ENCODE measurements at regions not wholly inside any gene's neighbourhood (a gene's known extent, or its start where the extent isn't known, plus 50 kb on each side); places are given as distances from the start of the nearest gene placed in this dataset.

DNA sequence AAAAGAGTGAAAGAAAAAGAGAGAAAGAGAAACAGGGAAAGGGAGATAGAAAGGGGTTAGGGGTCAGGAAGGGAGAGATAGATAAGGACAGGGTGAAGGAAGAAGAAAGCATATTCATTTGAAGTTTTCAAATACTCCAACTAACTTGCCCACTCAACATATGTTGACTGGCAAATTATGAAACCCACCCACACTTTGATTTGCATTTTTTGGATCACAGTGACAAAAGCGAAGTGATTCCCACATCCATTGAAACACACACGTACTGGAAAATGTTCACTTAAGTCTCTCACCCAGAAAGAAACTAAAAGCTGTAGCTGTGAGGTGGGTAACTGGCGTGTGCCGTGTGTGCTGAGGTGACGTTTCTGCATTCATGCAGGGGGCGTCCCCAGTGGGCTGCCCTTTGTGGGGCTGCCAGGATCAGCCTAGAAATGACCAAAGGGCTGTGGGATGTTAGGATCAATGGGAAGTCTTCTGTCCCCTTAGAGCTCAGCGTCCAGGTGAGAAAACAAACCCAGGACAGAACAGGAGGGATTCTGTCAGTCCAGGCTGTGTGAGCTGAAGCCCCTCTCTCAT, 134.9 kb upstream of the ADARB2 start:
- intact Hi-C loops (cut with DNase I) = no loop called here
- no peak for DNase-seq
- no peak for ATAC-seq

DNA sequence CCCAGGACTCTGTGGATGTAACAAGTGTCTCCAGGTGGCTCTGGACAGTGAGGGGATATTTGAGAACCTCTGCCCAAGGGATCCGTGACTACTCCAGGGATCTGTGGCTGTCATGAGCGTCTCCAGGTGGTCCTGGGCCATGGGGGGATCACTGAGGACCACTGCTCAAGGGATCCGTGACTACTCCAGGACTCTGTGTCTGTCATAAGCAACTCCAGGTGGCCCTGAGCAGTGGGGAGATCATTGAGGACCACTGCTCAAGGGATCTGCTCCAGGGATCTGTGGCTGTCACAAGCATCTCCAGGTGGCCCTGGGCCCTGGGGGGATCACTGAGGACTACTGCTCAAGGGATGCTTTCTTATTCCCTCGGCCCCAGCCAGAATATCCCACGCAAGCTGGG, 133.2 kb upstream of the ADARB2 start:
- ATAC-seq (no peak), DNase-seq (no peak)
- intact Hi-C loops (cut with DNase I) = no loop called here

DNA sequence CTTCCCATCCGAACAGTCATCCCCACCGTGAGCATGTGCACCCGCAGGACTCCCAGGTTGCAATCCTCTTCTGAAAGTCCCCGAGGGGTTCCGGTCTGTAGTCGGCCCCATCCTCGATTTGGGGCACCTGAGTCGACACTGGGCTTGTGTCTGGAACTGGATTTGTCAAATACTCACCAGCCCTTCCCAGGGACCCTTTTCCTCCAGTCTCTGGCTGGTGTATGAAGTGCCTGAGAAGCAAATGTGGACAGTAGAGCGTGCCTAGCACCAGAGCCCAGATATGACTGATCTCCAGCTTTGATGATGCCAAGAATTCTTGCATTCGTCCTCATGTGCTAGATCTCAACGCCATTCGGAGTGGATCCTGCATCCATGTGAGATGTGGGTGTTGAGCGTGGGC, 132.5 kb upstream of the ADARB2 start:
- ATAC-seq (no peak), DNase-seq (no peak)
- intact Hi-C loops (cut with DNase I) = no loop called here

DNA sequence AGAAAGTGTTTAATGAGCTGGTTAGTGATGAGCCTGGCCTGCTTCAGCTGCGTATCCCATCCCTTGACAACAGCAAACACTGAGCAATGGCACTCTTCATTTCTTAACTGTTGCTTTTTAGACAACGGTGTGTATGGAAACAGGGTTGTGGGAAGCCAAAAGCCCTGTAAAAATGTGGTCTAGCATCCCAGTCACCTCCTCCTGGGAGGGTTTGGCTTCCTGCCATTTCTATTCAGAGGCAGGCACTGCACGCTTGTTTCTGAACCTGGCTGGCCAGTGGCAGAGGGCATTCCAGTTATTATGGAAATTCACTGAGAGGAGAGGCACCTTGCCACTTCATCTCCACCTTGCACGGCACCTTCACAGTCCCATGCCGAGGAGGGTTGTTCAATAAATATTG, 123.0 kb upstream of the ADARB2 start:
- no peak for ATAC-seq

DNA sequence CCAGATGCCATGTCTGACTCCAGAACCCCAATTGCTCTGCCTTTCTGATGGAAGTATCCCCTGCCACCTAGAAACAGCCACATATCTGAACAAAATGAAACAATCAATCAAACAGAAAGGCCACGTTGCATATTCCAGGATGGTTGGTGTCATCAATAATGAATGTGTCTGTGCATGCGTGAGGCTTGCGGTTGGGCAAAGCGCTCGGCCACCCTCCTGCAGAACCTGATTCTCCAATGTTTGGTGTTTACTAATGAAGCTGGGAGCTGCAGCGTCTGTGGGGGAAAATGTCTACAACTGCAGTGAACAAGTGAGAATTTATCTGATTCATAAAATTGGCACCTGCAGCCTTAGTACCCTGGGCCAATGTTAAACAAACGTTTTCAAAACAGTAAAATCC, 121.2 kb upstream of the ADARB2 start:
- no peak for DNase-seq
- intact Hi-C loops (cut with DNase I) = no loop called here
- ATAC-seq = no peak

More for the DNA sequence above, 123.0 kb upstream of the ADARB2 start:
- no peak for DNase-seq
- intact Hi-C loops (cut with DNase I) = no loop called here

DNA sequence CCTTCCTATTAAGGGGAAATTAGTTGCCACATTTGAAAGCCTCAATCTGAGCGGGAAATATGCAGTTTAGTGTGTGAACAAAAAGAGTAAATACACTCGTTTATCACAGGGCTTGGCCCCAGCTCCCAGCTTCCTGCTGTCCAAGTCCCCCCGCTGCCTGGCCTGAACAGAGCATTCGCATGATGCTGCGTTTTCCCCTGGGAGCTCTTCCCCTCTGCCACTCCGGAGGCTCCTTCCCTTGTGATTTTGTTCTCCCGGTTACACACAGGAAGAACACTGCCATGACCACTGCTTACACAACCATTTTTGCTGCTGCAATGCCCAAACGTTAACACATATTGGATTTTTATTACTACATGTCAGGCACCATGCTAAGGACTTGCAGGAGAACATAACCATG, 120.7 kb upstream of the ADARB2 start:
- no peak for DNase-seq
- ATAC-seq = no peak
- intact Hi-C loops (cut with DNase I) = no loop called here

DNA sequence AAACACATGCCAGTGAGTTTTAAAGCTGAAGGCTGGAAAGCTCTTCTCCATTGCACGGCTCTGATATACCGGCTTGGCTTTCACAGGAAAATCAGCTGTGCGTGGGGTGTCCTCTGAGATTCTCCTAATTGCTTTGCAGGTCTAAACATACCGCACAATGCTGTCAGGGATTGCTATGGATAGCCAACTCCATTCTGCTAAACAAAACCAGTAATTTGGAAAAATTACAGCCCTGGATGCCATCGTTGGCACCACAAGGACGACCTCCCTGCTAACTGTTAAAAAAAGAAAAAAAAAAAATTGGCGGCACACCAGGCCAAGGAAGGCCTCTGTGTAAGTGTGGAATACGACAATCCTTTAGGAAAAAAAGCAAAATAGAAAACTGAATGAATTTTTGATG, 118.6 kb upstream of the ADARB2 start:
- intact Hi-C loops (cut with DNase I) = no loop called here
- DNase-seq = no peak
- no peak for ATAC-seq

DNA sequence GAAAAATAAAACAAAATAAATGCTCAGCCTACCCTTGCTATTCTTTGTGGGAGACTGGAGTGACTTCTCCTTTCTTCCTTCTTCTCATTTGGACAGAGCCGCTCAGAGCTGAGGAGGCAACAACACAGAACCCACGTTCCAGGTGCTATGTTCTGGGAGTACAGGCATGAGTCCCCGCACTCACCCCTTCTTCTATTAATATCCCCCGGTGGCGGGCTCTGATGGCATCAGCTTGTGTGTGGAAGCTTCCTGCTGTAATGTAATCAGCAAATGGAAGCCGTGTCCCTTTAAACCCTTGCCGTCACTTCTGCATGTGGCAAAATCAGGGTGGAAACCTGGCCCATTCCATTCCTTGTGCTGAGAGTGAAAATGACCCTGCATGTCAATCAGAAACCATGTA, 116.9 kb upstream of the ADARB2 start:
- ATAC-seq = no peak
- intact Hi-C loops (cut with DNase I) = no loop called here
- no peak for DNase-seq

DNA sequence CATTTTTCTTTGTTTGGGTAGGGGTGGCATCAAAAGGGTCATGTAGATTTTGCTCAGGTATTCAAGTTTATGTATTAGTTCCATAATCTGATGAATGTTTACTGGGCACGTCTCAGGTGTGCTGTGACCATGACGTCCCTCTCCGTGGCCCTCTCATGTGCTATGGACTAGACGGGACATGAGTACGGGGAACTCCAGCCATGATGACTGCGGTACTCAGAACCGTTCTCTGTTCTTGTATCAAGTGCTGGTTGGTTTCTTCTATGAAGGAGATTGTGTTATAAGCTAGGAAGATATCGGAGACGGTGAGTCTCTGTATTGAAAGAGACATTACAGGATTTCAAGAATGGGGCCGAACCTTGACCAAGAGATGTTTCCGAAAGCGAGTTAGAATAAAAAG, 116.5 kb upstream of the ADARB2 start:
- ATAC-seq (no peak), DNase-seq (no peak)
- intact Hi-C loops (cut with DNase I) = no loop called here

DNA sequence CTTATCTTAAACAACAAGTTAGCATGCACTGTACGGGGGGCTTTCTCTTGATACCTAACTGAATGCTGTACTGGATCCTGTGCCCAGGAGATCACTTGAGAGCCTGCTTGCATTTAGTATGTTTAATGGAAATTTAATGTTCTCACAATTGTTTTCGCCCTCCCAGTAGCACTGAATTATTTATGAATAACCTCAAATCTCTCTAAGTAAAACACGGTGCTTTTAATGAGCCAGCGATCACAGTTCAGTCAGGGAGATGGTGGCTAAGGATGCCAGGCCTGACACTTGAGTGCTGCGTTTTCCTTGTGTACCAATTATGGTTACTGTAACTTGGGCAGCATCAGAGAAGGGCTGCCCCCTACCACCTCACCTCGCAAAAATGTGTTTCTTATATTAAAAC, 115.5 kb upstream of the ADARB2 start:
- ATAC-seq (no peak), DNase-seq (no peak)
- intact Hi-C loops (cut with DNase I) = no loop called here

DNA sequence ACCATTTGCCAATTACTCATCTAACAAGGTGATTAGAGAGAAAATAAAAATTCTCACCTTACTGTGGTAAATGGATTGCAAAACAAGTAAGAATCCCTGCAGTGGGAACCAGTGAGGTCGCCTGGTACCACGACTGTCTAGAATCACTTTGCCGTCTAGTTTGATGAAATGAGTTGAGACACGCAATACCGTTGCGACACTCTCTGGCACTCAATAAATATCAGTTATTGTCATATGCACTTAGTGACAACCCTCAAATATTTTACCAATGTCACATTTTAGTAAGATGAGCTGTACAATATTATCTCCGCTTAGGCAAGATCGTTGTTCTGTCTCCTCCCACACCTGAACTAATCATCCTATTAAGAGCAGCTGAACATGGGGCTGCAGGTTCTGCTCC, 114.4 kb upstream of the ADARB2 start:
- ATAC-seq = no peak
- intact Hi-C loops (cut with DNase I) = no loop called here
- DNase-seq = no peak

DNA sequence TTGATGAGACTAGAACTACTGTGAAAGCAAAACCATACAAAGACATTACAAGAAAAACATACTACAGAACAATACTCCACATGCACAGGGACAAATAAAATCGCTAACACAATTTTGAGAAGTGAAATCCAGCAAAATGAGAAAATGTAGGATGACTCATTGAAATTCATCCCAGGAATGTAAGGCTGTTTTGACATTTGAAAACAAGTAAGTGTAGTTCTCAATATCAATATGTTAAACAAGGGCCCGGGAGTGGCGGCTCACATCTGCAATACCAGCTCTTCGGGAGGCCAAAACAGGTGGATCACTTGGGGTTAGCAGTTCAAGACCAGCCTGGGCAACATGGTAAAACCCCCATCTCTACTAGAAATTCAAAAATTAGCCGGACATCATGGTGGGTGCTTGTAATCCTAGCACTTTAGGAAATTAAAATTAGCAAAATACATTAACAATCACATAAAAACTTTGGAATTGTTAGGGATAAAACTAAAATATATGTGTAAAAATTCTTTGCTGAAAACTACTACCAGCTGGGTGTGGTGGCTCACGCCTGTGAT, 113.7 kb upstream of the ADARB2 start:
- ATAC-seq (no peak), DNase-seq (no peak)
- intact Hi-C loops (cut with DNase I) = no loop called here

DNA sequence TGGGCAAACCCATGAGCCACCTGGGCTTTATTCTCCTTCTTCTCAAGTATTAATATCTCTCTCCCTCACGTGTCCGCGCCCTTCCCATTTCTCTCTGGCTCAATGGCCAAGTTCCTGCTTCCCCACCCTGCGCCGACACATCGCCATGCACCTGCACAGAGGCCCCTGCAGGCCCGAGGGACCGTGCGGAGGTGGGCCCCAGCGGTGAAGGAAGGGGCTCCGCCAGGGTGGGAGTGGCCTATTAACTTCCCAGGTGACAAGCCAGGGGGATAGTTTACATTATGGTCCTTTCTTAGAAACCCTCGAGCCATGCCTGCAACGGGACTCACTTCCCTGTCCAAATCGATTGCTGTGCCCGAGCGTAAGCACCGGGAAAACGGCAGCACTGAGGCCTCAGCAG, 110.0 kb upstream of the ADARB2 start:
- DNase-seq = no peak
- ATAC-seq = no peak
- intact Hi-C loops (cut with DNase I) = no loop called here

DNA sequence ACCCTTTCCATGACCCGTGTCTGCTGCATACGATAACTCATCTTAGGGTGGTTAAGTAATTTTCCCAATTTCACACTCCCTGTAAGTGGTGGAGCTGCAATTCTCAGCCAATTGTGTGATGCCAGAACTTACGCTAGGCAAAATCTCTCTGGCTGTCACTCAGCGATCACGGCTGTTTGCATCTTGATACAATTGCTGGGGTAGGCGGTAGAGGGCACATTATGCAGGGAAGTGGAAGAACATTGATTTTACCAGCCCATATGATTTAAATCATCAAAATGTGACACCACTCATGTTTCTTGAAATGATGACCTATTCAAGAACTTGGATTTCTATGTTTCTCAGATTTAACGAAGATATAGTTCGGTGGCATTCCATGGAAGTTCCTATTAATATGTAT, 108.7 kb upstream of the ADARB2 start:
- DNase-seq = no peak
- intact Hi-C loops (cut with DNase I) = no loop called here
- ATAC-seq = no peak

DNA sequence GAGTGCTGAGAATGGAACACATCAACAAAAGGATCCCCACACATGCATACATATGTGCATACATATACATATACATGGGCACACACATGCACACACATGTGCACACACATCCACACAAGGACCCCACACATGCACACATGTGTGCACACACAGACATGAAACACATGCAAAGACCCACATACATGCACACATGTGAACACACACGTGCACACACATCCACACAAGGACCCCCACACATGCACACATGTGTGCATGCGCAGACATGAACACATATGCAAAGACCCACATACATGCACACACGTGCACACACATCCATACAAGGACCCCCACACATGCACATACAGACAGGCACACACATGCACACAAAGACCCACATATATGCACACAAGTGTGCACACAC, 104.4 kb upstream of the ADARB2 start:
- DNase-seq (no peak), ATAC-seq (no peak)
- intact Hi-C loops (cut with DNase I) = no loop called here

DNA sequence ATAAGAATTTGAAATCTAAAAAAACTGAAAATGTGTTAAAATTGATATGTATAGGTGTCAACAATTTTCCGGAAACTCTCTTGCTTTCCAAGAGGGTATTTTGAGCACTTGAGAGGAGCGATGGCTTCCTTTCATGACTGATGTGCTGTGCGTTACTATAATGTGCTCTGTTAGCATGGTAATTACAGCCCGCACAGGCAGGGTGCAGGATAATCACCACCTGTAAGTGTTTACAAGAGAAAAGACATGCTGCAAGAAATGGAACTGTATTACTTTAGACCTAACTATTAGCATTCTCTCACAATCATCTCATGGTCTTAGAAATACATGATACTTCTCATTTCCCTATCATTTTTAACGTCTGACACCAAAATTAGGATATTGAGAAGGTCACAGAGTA, 92.4 kb upstream of the ADARB2 start:
- DNase-seq (no peak), ATAC-seq (no peak)
- intact Hi-C loops (cut with DNase I) = no loop called here

DNA sequence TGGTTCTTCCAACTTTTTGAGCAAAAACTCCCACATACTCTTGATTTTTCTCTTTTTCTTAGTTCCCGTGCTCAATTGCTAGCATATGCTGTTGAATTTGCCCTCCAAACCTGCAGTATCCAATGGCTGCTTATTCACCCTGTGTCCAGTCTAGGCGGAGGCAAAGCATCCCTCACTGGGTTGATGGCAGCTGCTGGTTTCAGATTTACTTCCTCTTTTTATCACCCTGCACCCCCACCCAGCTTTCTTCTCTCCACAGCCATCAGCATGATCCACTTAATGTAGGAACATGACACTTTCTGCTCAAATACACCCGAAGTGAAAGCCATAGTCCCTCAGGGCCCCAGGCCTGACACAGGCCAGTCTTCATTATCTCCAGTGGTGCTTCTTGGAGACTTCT, 87.6 kb upstream of the ADARB2 start:
- DNase-seq (no peak), ATAC-seq (no peak)
- intact Hi-C loops (cut with DNase I) = no loop called here

DNA sequence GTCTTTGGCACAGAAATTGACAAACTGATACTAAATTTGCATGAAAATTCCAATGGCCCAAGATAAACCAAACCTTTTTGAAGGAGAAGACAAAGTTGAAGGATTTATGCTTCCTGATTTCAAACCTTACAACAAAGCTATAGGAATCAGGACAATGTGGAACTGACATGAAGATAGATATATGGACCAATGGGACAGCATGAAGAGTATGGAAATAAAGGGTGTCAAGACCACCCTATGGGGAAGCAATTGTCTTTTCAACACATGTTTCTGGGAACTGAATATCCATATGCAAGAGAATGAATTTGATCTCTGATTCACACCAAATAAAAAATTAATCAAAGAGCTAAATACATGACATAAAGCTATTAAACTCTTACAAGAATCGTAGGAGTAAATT, 77.2 kb upstream of the ADARB2 start:
- intact Hi-C loops (cut with DNase I) = no loop called here
- no peak for ATAC-seq
- no peak for DNase-seq

DNA sequence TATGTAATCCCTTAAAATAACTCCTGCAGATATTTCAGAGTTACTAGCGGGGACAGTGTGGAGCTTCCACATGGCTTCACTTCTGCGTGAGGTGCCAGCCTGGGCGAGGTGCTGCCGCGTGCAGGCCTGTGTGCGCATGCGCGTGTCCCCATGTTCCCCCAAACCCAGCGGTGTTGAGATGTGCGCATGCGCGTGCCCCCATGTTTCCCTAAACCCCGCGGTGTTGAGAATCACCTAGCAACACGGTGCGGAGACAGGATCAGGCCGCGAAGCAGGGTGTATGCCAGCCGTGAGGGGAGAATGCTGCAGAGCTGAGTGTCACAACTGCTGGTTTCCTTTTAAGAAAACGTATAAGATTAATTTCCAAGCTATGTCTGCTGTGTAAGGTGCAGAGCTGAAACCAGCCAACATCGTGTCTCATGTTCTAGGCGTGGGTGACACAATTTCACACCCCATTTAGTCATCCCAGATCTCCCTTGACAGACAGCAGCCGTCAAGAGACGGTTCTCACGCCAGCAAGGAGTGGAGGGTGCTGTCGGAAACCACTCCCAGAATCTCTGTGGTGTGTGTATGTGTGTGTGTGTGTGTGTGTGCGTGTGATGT, 71.9 kb upstream of the ADARB2 start:
- ATAC-seq = no peak
- no peak for DNase-seq
- intact Hi-C loops (cut with DNase I) = no loop called here

DNA sequence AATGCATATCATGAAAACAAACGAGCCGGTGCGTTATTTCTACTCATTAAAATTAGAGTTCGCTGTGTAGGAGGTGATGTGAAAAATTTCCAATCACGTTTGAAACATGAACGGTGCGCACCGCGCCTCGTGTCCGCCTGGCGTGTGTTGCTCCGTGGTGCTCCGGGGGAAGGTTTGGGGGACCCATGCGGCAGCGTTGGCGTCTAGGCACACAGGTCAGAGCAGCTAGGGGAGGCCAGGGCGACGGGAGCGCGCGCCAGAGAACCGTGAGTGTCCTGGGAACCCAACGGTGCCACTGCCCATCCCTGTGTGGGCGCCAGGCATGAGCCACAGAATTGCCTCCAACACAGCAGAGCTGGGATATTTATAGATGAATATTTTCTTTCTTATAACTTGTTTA, 70.6 kb upstream of the ADARB2 start:
- intact Hi-C loops (cut with DNase I) = no loop called here
- ATAC-seq (no peak), DNase-seq (no peak)

DNA sequence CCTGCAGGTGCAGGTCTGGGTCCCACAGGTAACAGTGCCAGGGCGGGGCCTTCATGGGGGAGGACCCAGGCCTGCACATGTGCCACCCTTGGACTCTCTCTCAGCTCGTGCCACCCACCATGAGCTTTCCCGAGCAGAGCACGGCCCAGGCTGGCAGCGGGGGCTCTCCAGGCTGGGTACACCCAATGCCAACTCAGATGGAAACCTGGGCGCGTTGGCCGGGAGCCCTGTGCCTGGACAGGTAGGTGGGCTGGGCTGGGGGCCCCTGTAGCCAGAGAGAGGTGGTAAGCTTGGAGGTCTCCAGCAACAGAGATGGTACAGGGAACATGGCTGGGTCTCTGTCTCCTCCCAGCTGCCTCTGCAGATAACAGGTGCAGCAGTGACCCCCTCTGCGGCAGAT, 69.9 kb upstream of the ADARB2 start:
- intact Hi-C loops (cut with DNase I) = no loop called here
- DNase-seq = no peak
- no peak for ATAC-seq

DNA sequence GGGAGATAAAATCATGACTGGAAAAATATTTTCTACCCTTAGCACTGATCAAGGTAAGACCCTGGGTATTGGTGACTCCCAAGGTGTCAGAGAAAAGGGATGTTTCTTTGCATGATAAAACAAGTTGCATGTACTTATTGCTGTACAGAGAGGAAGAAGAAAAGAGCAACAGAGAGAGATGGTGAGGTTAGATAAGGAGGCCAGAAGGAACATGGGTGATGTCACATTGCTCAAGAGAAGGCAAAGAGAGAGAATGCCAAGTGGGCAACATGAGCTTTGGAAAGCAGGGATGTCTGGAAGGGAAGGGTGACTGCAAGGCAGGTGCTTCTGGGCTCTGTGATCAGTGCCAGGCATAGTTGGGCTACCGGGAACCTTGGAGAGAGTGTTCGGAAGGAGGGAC, 65.1 kb upstream of the ADARB2 start:
- DNase-seq (no peak), ATAC-seq (no peak)
- intact Hi-C loops (cut with DNase I) = no loop called here
